Left ventricle myocardium inferior (tissue), 1 donor: ENCODE measurements at regions not wholly inside any gene's neighbourhood (a gene's known extent, or its start where the extent isn't known, plus 50 kb on each side); places are given as distances from the start of the nearest gene placed in this dataset.

Experiments
- DNase-seq: peaks from one replicate; pipeline ENCODE4 v3.0.0-alpha.2; 2020
- H3K27ac ChIP-seq: fragments of 200-600 bp; replicated peaks from 2 replicates; pipeline ENCODE4 v1.8.0; 2021
- H3K27me3 ChIP-seq: fragments of 200-600 bp; 2 replicates; pipeline ENCODE4 v1.8.0; 2021; ENCODE audit warnings: low read depth
- H3K36me3 ChIP-seq: fragments of 200-600 bp; 2 replicates; pipeline ENCODE4 v1.8.0; 2021
- H3K4me1 ChIP-seq: fragments of 200-600 bp; 2 replicates; pipeline ENCODE4 v1.8.0; 2021
- H3K4me3 ChIP-seq: fragments of 200-600 bp; 2 replicates; pipeline ENCODE4 v1.8.0; 2021; ENCODE audit warnings: mild to moderate bottlenecking, moderate library complexity
- H3K9me3 ChIP-seq: fragments of 200-600 bp; replicated peaks from 2 replicates; pipeline ENCODE4 v1.8.0; 2021
- intact Hi-C: fragments of 100-400 bp; cut with micrococcal nuclease; formaldehyde crosslinking; loops from one replicate; pipeline ENCODE4 v1.11.0; 2022
- TF ChIP-seq, protein P1 (sequence below): fragments of 200-600 bp; IDR thresholded peaks from 2 replicates; pipeline ENCODE4 v1.8.0; 2021; ENCODE audit warnings: antibody characterized with exemption, mild to moderate bottlenecking, borderline replicate concordance
- donor health status: DM: no; HTN: yes; CAD: no; lungs with severe emphysema.

DNA sequence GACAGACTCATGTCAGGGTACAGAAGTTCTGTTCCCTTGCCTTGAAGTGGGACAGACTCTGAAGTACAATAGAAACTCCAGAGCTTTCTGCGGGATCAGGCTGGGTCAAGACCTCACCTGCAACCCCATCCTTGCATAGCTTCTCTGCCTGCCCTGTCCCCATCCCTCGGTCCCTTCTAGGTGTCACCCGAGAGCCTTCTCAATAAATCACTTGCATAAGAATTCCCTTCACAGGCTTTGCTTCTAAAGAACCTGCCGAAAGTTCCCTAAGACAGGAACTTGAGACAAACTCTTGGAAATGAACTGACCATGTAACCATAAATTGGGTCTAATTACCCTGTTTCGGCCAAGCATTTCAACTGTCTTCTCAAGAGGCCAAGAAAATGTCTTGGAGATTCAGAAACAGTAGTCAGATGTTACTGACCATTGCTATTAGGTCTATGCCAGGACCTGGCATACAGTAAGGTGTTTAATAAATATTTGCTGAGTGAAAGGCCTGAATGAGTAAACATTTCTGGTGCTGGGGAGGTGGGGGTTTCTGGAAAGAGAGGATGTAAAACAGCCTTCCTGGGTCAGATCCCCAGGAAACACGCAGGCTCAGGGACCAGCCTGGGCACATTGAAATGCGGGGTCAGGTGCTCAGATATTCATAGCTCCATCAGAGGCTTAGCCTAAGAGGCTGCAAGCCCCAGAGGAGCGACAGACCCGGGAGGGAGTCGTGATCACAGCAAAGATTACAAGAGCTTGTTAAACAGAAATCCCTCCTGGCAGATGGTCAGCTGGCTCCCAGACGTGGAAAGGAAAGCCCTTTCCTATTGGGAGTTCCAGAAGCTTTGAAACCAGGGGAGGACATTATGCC is 226.2 kb upstream of the LHX5 start:
- no peak overlapping the region for H3K27ac ChIP-seq
- H3K36me3 ChIP-seq, result no peaks in the 10 kb centered on the region
- intact Hi-C loops, result no loop called here
- H3K4me3 ChIP-seq, result no peak overlapping the region
- H3K4me1 ChIP-seq, result no peaks in the 10 kb centered on the region
- TF ChIP-seq, protein P1, sequence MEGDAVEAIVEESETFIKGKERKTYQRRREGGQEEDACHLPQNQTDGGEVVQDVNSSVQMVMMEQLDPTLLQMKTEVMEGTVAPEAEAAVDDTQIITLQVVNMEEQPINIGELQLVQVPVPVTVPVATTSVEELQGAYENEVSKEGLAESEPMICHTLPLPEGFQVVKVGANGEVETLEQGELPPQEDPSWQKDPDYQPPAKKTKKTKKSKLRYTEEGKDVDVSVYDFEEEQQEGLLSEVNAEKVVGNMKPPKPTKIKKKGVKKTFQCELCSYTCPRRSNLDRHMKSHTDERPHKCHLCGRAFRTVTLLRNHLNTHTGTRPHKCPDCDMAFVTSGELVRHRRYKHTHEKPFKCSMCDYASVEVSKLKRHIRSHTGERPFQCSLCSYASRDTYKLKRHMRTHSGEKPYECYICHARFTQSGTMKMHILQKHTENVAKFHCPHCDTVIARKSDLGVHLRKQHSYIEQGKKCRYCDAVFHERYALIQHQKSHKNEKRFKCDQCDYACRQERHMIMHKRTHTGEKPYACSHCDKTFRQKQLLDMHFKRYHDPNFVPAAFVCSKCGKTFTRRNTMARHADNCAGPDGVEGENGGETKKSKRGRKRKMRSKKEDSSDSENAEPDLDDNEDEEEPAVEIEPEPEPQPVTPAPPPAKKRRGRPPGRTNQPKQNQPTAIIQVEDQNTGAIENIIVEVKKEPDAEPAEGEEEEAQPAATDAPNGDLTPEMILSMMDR, result no peak
- DNase-seq, result no peak
- peaks cover 90% of the 10 kb centered on the region for H3K27me3 ChIP-seq
- no peaks in the 10 kb centered on the region for H3K9me3 ChIP-seq

DNA sequence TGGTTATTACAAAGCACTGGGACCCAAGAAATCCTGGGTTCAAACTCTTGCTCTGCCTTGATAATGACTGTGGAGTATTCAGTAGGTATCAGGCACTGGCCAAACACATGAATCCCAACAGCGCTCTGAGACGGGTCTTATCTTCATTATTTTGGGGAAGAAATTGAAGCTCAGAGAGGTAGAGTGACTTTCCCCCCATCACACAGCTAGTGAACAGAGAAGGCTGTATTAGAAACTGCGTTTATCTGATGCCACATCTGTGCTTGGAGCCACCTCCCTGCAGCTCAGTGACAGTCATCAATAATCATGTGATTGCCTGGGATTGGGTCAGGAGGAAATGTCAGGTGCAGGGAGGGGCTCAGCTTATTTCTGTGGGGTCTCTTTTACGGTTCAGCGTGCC is 225.4 kb upstream of the LHX5 start:
- DNase-seq, result no peak
- Histone ChIP-seq H3K27ac (no peak overlapping the region), H3K27me3 (peaks cover 90% of the 10 kb centered on the region), H3K4me3 (no peak overlapping the region), H3K36me3 (no peaks in the 10 kb centered on the region), H3K9me3 (no peaks in the 10 kb centered on the region), H3K4me1 (no peaks in the 10 kb centered on the region)
- intact Hi-C loops, result no loop called here
- TF ChIP-seq, protein P1, result no peak

DNA sequence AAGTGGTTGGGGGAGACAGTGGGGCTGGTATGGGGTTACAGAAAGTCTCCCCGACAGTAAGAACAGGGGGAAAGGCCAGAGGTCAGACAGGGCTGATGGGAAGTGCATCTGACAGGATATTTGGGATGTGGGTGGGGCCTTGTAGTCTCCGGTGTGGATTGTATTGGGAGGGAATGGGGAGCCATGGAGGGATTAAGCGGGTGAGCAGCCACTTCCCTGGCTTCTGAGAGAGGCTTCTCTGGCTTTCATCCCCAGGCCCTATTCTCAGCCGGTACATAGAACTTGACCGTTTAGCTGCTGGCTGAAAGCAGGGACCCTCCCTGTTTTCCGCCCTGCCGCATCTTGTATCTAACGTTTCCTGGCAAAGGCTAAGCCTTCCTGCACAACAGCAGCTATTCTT is 222.0 kb upstream of the LHX5 start:
- intact Hi-C loops, result no loop called here
- TF ChIP-seq, protein P1, result no peak
- Histone ChIP-seq H3K9me3 (no peaks in the 10 kb centered on the region), H3K4me3 (no peak overlapping the region), H3K4me1 (no peaks in the 10 kb centered on the region), H3K27me3 (peaks cover 100% of the 10 kb centered on the region), H3K27ac (no peak overlapping the region), H3K36me3 (no peaks in the 10 kb centered on the region)
- no peak for DNase-seq

DNA sequence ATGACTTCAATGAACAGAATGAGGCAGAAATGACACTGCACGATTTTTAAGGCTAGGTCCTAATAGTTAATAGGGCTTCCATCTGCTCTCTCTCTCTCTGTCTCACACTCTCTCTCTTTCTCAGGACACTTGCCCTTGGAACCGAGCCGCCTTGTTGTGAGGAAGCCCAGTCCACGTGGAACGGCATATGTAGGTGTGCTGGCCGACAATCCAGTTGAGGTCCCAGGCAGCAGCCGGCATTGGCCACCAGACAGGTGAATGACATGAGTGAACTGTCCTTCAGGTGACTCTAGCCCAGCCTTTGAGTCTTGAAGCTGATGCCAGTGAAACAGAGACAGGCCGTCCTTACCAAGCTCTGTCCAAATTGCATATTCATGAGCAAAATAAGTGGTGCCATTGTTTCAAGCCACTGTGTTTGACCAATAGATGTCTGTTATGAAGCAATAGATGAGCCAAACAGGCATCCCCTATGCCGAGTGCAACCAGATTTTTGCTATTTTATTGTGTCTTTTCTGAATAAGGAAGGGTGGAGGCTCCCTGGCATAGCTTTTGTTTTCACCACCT is 217.5 kb upstream of the LHX5 start:
- H3K27ac ChIP-seq, result no peak overlapping the region
- no peaks in the 10 kb centered on the region for H3K9me3 ChIP-seq
- TF ChIP-seq, protein P1, result no peak
- intact Hi-C loops, result no loop called here
- no peak for DNase-seq
- H3K36me3 ChIP-seq, result no peaks in the 10 kb centered on the region
- H3K4me3 ChIP-seq, result no peak overlapping the region
- peaks cover 92% of the 10 kb centered on the region for H3K27me3 ChIP-seq
- H3K4me1 ChIP-seq, result no peaks in the 10 kb centered on the region

DNA sequence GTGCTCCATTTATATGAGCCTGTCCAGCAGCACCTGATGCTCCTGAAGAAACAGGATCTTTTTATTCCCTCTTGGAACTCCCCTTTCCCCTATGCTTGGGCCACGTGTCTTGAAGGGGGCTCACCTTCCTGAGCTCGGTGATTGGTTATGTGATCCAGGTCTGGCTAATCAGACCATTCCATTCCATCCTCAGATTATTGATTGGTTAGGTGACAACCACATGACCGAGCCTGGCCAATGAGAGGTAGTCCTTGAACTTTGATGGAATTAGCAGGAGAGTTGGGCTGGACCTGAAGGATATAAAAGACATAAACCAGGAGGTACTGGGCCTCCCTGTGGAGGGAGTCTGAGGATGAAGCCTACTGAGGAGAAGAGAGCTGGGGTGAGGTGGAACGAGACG is 216.6 kb upstream of the LHX5 start:
- Histone ChIP-seq H3K9me3 (no peaks in the 10 kb centered on the region), H3K27me3 (peaks cover 92% of the 10 kb centered on the region), H3K4me1 (no peaks in the 10 kb centered on the region), H3K27ac (no peak overlapping the region), H3K4me3 (no peak overlapping the region), H3K36me3 (no peaks in the 10 kb centered on the region)
- DNase-seq, result no peak
- intact Hi-C loops, result no loop called here
- TF ChIP-seq, protein P1, result no peak
